ENCODE measurements at regions not wholly inside any gene's neighbourhood (a gene's known extent, or its start where the extent isn't known, plus 50 kb on each side); places are given as distances from the start of the nearest gene placed in this dataset.

DNA sequence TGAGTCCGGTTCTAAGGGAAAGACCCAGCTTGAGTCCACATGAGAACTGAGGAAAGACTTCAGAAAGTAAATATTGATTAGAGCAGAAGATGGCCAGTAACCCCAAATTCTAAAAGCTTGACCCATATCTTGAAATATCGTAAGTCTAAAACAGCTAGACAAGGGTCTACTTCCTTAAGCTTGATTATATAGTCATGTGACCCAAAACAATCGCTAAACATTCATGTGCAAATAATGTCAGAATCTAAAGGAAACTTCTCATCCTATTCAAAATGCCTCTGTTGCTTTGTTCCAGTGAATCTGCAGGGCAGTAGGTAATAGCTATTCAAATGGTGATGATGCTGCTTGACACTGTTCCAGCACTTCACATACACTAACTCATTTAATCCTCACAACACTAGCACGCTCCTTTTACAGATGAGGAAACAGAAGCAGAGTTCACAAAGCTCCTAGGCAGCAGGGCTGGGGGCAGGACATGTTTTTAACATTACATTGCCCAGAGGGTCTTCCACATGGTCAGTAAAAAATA lies 52.6 kb downstream of the TCF20 start:
- ChIA-PET POLR2A (interaction anchor here in 1 of 2 donors (0.7 kb wide), 1 partner anchor 57 kb away, joined by 3 read pairs; no protein-coding TSS in a partner anchor), CTCF (interaction anchor here in 1 of 2 donors (0.6 to 1.1 kb wide), 3 partner anchors 15 to 45 kb away, joined by 3 read pairs; no protein-coding TSS in a partner anchor)
- ATAC-seq (replicated peaks in 1 of 4) (no peak), DNase-seq (no peak)
- H3K36me3 Mint-ChIP-seq: peaks cover 23% of the 10 kb centered on the region
- H3K4me3 ChIP-seq (ENCODE audit: control insufficient read depth in 1 of 2, extremely low read depth in 1 of 2, low read length in 1 of 2): no peak overlapping the region
- H3K4me1 ChIP-seq (ENCODE audit: control insufficient read depth in 1 of 2, extremely low read depth in 1 of 2, insufficient read depth in 2 of 2, low read length in 2 of 2): peaks cover 2 to 20% of the 10 kb centered on the region in 2 experiments
- no peaks in the 10 kb centered on the region for H3K27me3 Mint-ChIP-seq
- H3K27ac ChIP-seq (ENCODE audit: low read length): no peak overlapping the region
- peak overlapping the region; percentile 24 to 37 (median 32) for H3K4me3 Mint-ChIP-seq
- no peaks in the 10 kb centered on the region for H3K9me3 ChIP-seq
- peaks cover 58 to 66% (median 62%) of the 10 kb centered on the region in 3 donors for H3K4me1 Mint-ChIP-seq
- no peaks in the 10 kb centered on the region for H3K9me3 Mint-ChIP-seq
- H3K27me3 ChIP-seq (replicated peaks in 1 of 2; ENCODE audit: control insufficient read depth in 2 of 2, extremely low read depth in 1 of 2, insufficient read depth in 2 of 2, low read length in 1 of 2): no peaks in the 10 kb centered on the region
- peak overlapping the region; percentile 75 to 83 for H3K27ac Mint-ChIP-seq
- peaks cover 0 to 26% of the 10 kb centered on the region in 2 donors for H3K36me3 ChIP-seq (ENCODE audit: control insufficient read depth in 2 of 2, extremely low read depth in 1 of 2, insufficient read depth in 1 of 2, low read length in 1 of 2)
- WGBS (ENCODE audit: insufficient coverage): 78% methylated on average over 1 of the region's 4 CpGs

DNA sequence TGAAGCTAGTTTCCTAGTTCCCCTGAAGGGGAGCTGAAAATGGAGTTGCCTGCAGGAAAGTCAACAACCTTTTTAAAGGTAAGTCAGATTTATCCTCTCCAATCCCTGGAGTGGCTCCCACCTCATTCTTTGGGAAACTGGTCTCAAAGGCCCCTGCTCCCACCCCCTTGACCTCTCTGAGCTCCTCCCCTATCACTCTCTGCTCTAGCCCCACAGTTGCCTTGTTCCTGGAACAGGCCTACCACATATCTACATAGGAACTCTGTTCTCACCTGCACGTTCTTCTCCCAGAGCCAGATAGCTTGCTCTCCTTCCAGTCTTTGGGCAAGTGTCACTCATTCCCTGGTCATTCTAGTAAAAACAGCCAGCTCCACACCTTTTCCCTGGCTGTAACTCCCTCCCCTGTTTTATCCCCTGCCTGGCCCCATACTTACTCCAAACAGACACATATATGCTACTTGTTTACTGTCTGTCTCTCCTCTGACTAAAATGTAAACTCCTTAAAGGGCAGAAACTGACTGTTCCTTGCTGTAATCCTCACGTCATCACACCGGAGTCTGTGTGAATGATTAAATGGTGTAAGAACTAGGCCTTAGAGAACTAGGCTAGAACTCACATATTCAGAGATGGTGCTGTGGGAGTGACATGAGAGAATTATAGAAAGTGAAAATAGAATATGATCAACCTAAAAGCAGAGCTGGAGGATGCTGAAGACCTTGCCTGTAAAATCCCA lies 53.3 kb downstream of the TCF20 start:
- no peaks in the 10 kb centered on the region for H3K9me3 ChIP-seq
- peaks cover 2 to 15% of the 10 kb centered on the region in 2 experiments for H3K4me1 ChIP-seq (ENCODE audit: control insufficient read depth in 1 of 2, extremely low read depth in 1 of 2, insufficient read depth in 2 of 2, low read length in 2 of 2)
- CTCF ChIA-PET: interaction anchor here in 1 of 2 donors (0.8 to 1.1 kb wide), 2 partner anchors 15 to 44 kb away, joined by 3 read pairs; no protein-coding TSS in a partner anchor
- ATAC-seq (replicated peaks in 1 of 4) (peak in 1 of 4 experiments; percentile 57), DNase-seq (no peak)
- peak overlapping the region; percentile 75 to 83 for H3K27ac Mint-ChIP-seq
- no peak overlapping the region for H3K4me3 ChIP-seq (ENCODE audit: control insufficient read depth in 1 of 2, extremely low read depth in 1 of 2, low read length in 1 of 2)
- H3K36me3 Mint-ChIP-seq: peaks cover 23% of the 10 kb centered on the region
- peak overlapping the region; percentile 36 for H3K27ac ChIP-seq (ENCODE audit: low read length)
- WGBS (ENCODE audit: insufficient coverage): 30% methylated on average over 1 of the region's 3 CpGs
- H3K36me3 ChIP-seq (ENCODE audit: control insufficient read depth in 2 of 2, extremely low read depth in 1 of 2, insufficient read depth in 1 of 2, low read length in 1 of 2): peaks cover 2 to 32% of the 10 kb centered on the region in 2 donors
- H3K9me3 Mint-ChIP-seq: no peaks in the 10 kb centered on the region
- H3K4me3 Mint-ChIP-seq: peak overlapping the region in 2 of 3 donors; percentile 32 to 37
- no peaks in the 10 kb centered on the region for H3K27me3 ChIP-seq (replicated peaks in 1 of 2; ENCODE audit: control insufficient read depth in 2 of 2, extremely low read depth in 1 of 2, insufficient read depth in 2 of 2, low read length in 1 of 2)
- POLR2A ChIA-PET: interaction anchor here in 1 of 2 donors (0.6 kb wide), 1 partner anchor 44 kb away, joined by 5 read pairs; no protein-coding TSS in a partner anchor
- peaks cover 51 to 60% (median 56%) of the 10 kb centered on the region in 3 donors for H3K4me1 Mint-ChIP-seq
- no peaks in the 10 kb centered on the region for H3K27me3 Mint-ChIP-seq

DNA sequence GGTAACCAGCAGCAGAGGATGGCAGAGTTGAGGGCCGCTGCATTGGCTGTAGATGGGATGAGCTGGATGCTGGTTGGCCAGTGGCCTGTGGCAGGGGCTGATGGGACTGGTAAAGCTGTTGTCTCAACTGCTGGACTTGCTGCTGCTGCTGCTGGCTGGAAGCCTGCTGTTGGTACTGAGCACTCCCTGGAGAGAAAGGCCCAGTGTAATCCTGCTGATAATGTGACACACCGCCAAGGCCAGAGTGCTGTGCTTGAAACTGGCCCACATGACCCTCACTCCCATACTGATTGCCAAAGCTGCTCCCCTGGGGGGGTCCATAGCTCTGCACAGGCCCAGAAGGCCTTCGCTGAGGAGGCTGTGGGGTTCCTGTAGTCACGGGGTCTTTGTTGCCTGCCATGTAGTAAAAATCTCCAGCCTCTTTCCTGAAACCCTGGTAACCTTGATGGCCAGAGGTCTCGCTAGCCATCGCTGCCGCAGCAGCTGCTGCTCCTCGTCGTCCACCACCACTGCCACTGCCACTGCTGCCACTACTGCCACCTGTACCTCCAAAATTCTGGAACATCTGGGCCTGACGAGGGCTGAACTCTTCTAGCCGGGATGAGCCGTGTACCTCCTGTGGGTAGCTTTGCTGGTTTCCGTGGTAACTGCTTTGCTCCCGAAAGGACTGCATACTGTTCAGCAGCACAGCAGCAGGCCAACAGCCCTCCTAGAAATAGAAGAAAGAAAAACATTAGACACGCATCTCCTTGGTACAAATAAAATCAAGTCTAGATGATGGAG lies 55.6 kb downstream of the TCF20 start:
- peaks cover 47 to 59% (median 50%) of the 10 kb centered on the region in 3 donors for H3K4me1 Mint-ChIP-seq
- ChIA-PET CTCF (no interaction called here), POLR2A (no interaction called here)
- H3K9me3 Mint-ChIP-seq: no peaks in the 10 kb centered on the region
- ATAC-seq (replicated peaks in 1 of 4) (no peak), DNase-seq (no peak)
- peaks cover 11 to 53% of the 10 kb centered on the region in 2 donors for H3K36me3 ChIP-seq (ENCODE audit: control insufficient read depth in 2 of 2, extremely low read depth in 1 of 2, insufficient read depth in 1 of 2, low read length in 1 of 2)
- no peaks in the 10 kb centered on the region for H3K27me3 ChIP-seq (replicated peaks in 1 of 2; ENCODE audit: control insufficient read depth in 2 of 2, extremely low read depth in 1 of 2, insufficient read depth in 2 of 2, low read length in 1 of 2)
- WGBS (ENCODE audit: insufficient coverage): 94% methylated on average over 13 of the region's 15 CpGs
- H3K27ac Mint-ChIP-seq: no peak overlapping the region
- H3K4me3 ChIP-seq (ENCODE audit: control insufficient read depth in 1 of 2, extremely low read depth in 1 of 2, low read length in 1 of 2): no peak overlapping the region
- H3K27ac ChIP-seq (ENCODE audit: low read length): no peak overlapping the region
- H3K27me3 Mint-ChIP-seq: no peaks in the 10 kb centered on the region
- H3K9me3 ChIP-seq: no peaks in the 10 kb centered on the region
- H3K4me1 ChIP-seq (ENCODE audit: control insufficient read depth in 1 of 2, extremely low read depth in 1 of 2, insufficient read depth in 2 of 2, low read length in 2 of 2): peaks cover 2 to 21% of the 10 kb centered on the region in 2 experiments
- H3K36me3 Mint-ChIP-seq: peaks cover 44% of the 10 kb centered on the region
- H3K4me3 Mint-ChIP-seq: no peak overlapping the region

DNA sequence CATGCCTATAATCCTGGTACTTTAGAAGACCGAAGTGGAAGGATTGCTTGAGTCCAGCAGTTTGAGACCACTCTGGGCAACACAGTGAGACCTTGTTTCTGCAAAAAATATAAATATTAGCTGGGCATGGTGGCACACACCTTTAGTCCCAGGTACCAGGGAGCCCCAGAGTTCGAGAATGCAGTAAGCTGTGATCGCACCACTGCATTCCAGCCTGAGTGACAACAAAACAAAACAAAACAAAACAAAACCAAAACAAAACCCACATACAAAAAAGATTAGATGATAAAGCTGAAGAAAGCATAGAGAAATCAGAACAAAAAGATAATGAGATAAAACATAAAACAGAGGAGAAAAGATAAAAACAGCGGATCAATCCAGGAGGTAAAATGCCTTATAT lies 62.1 kb downstream of the TCF20 start:
- ATAC-seq (replicated peaks in 1 of 4) (peak in 1 of 4 experiments; percentile 5), DNase-seq (no peak)
- Histone ChIP-seq H3K9me3 (no peaks in the 10 kb centered on the region), H3K4me3 (ENCODE audit: control insufficient read depth in 1 of 2, extremely low read depth in 1 of 2, low read length in 1 of 2) (no peak overlapping the region), H3K27me3 (replicated peaks in 1 of 2; ENCODE audit: control insufficient read depth in 2 of 2, extremely low read depth in 1 of 2, insufficient read depth in 2 of 2, low read length in 1 of 2) (no peaks in the 10 kb centered on the region), H3K27ac (ENCODE audit: low read length) (peak overlapping the region; percentile 26), H3K36me3 (ENCODE audit: control insufficient read depth in 2 of 2, extremely low read depth in 1 of 2, insufficient read depth in 1 of 2, low read length in 1 of 2) (peaks cover 13 to 56% of the 10 kb centered on the region in 2 donors), H3K4me1 (ENCODE audit: control insufficient read depth in 1 of 2, extremely low read depth in 1 of 2, insufficient read depth in 2 of 2, low read length in 2 of 2) (peaks cover 0 to 30% of the 10 kb centered on the region in 2 experiments)
- WGBS (ENCODE audit: insufficient coverage): 86% methylated on average over 1 of the region's 4 CpGs
- Mint-ChIP-seq H3K4me3 (peak overlapping the region; percentile 19 to 60 (median 32)), H3K9me3 (no peaks in the 10 kb centered on the region), H3K4me1 (peaks cover 64 to 67% (median 65%) of the 10 kb centered on the region in 3 donors), H3K36me3 (peaks cover 59% of the 10 kb centered on the region), H3K27ac (peak overlapping the region; percentile 54 to 80), H3K27me3 (no peaks in the 10 kb centered on the region)
- POLR2A ChIA-PET: interaction anchor here in 1 of 2 donors (0.6 kb wide), 1 partner anchor 30 kb away, joined by 24 read pairs; no protein-coding TSS in a partner anchor
- CTCF ChIA-PET: interaction anchor here in 1 of 2 donors (0.6 kb wide), 1 partner anchor 29 kb away, joined by 5 read pairs; no protein-coding TSS in a partner anchor

DNA sequence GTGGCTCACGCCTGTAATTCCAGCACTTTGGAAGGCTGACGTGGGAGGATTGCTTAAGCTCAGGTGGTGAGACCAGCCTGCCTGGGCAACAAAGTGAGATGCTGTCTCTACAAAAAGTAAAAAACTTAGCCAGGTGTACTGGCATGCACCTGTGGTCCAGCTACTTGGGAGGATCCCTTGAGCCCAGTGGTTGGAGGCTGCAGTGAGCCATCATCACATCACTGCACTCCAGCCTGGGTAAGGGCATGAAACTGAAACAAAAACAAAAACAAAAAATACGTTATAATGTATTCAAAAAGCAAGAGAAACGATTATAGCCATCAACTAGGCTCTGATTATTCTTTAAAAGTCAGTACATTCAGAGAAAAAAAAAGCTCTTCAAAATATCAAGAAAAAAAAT lies 62.5 kb downstream of the TCF20 start:
- CTCF ChIA-PET: no interaction called here
- H3K4me3 Mint-ChIP-seq: peak overlapping the region in 2 of 3 donors; percentile 32 to 60
- peak overlapping the region; percentile 19 to 54 for H3K27ac Mint-ChIP-seq

DNA sequence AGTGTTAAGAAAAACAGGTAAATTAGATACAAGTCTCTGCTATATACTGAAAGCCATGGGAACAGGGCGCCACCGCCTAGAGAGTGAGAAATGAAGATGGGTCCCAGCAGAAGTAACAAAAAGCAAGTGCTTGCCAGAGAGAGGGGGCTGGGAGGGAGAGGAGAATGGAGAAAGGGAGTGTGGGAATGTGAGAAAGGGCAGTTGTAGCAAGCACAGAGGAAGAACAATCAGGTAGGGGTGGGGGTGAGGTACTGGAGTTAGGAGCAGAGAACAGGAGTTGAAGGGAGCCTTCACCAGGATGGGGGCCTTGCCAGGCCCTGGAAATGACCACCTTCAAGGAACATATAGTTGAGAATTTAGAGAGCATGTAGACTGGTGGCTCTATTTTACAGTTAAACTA lies 66.8 kb downstream of the TCF20 start:
- WGBS (ENCODE audit: insufficient coverage): 100% methylated on average over 2 of the region's 2 CpGs
- CTCF ChIA-PET: no interaction called here
- Histone ChIP-seq H3K4me3 (ENCODE audit: control insufficient read depth in 1 of 2, extremely low read depth in 1 of 2, low read length in 1 of 2) (no peak overlapping the region), H3K4me1 (ENCODE audit: control insufficient read depth in 1 of 2, extremely low read depth in 1 of 2, insufficient read depth in 2 of 2, low read length in 2 of 2) (peaks cover 12 to 44% of the 10 kb centered on the region in 2 experiments), H3K27ac (ENCODE audit: low read length) (peak overlapping the region; percentile 61), H3K36me3 (ENCODE audit: control insufficient read depth in 2 of 2, extremely low read depth in 1 of 2, insufficient read depth in 1 of 2, low read length in 1 of 2) (peaks cover 0 to 20% of the 10 kb centered on the region in 2 donors), H3K27me3 (replicated peaks in 1 of 2; ENCODE audit: control insufficient read depth in 2 of 2, extremely low read depth in 1 of 2, insufficient read depth in 2 of 2, low read length in 1 of 2) (no peaks in the 10 kb centered on the region), H3K9me3 (no peaks in the 10 kb centered on the region)
- Mint-ChIP-seq H3K27ac (peak overlapping the region; percentile 76 to 89), H3K9me3 (no peaks in the 10 kb centered on the region), H3K27me3 (no peaks in the 10 kb centered on the region), H3K4me1 (peaks cover 74 to 83% (median 76%) of the 10 kb centered on the region in 3 donors), H3K36me3 (peaks cover 43% of the 10 kb centered on the region), H3K4me3 (peak overlapping the region in 1 of 3 donors; percentile 34)
- ATAC-seq (replicated peaks in 1 of 4): no peak
- POLR2A ChIA-PET: no interaction called here
- DNase-seq: no peak

More for the DNA sequence above, 62.5 kb downstream of the TCF20 start:
- POLR2A ChIA-PET: no interaction called here
- DNase-seq: no peak
- Mint-ChIP-seq H3K9me3 (no peaks in the 10 kb centered on the region), H3K36me3 (peaks cover 57% of the 10 kb centered on the region), H3K27me3 (no peaks in the 10 kb centered on the region), H3K4me1 (peaks cover 68 to 72% (median 69%) of the 10 kb centered on the region in 3 donors)
- no peaks in the 10 kb centered on the region for H3K9me3 ChIP-seq
- H3K36me3 ChIP-seq (ENCODE audit: control insufficient read depth in 2 of 2, extremely low read depth in 1 of 2, insufficient read depth in 1 of 2, low read length in 1 of 2): peaks cover 13 to 52% of the 10 kb centered on the region in 2 donors
- no peak overlapping the region for H3K4me3 ChIP-seq (ENCODE audit: control insufficient read depth in 1 of 2, extremely low read depth in 1 of 2, low read length in 1 of 2)
- peak overlapping the region; percentile 26 for H3K27ac ChIP-seq (ENCODE audit: low read length)
- 100% methylated on average over 2 of the region's 4 CpGs for WGBS (ENCODE audit: insufficient coverage)
- peaks cover 2 to 33% of the 10 kb centered on the region in 2 experiments for H3K4me1 ChIP-seq (ENCODE audit: control insufficient read depth in 1 of 2, extremely low read depth in 1 of 2, insufficient read depth in 2 of 2, low read length in 2 of 2)
- peak in 1 of 4 experiments; percentile 24 for ATAC-seq (replicated peaks in 1 of 4)
- H3K27me3 ChIP-seq (replicated peaks in 1 of 2; ENCODE audit: control insufficient read depth in 2 of 2, extremely low read depth in 1 of 2, insufficient read depth in 2 of 2, low read length in 1 of 2): no peaks in the 10 kb centered on the region
